ENCODE measurements at regions not wholly inside any gene's neighbourhood (a gene's known extent, or its start where the extent isn't known, plus 50 kb on each side); places are given as distances from the start of the nearest gene placed in this dataset.

DNA sequence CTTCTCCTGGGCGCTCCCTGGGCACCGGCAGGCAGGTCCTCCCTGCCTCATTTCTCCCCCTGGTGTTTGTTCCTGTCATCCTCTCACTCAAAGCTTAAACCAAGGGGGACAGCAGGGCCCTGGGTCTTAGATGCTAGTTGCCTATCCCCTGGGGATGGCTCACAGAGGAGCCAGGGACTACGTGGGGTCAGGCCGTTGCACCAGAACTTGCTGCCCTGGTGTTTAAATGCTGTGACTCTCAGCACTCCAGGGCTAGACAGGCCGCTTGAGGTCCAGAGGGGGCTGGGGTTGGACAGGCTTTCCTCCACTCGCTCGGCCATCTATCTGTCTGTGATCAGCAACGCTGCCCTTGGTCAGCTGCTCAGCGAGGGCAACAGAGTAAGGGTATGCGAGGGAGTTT is 340.3 kb downstream of the CXCL12 start:
- Histone ChIP-seq H3K4me1 (ENCODE audit: control insufficient read depth in 2 of 2, insufficient read depth in 1 of 2, low read depth in 1 of 2, low read length in 2 of 2) (peaks cover 0 to 20% of the 10 kb centered on the region in 2 donors), H3K9me3 (replicated peaks in 1 of 2; ENCODE audit: control insufficient read depth in 2 of 2, insufficient read depth in 1 of 2, low read depth in 1 of 2, low read length in 2 of 2) (no peaks in the 10 kb centered on the region), H4K8ac (ENCODE audit: low read depth, low read length) (no peak overlapping the region), H3K27ac (replicated peaks; ENCODE audit: low read length) (no peak overlapping the region), H3K18ac (ENCODE audit: low read length) (peak overlapping the region; percentile 62), H3K4ac (ENCODE audit: low read length) (no peak overlapping the region), H2AFZ (ENCODE audit: low read length) (no peak overlapping the region), H2BK5ac (ENCODE audit: low read length) (no peak overlapping the region), H3K27me3 (ENCODE audit: control insufficient read depth in 3 of 3, insufficient read depth in 3 of 3, low read depth in 1 of 3, low read length in 3 of 3) (no peaks in the 10 kb centered on the region), H3K79me1 (ENCODE audit: low read depth, low read length) (no peaks in the 10 kb centered on the region), H4K91ac (ENCODE audit: low read depth, low read length, poor library complexity) (no peak overlapping the region), H3K14ac (ENCODE audit: low read length) (no peak overlapping the region), H2BK15ac (ENCODE audit: low read length) (no peak overlapping the region), H3K4me3 (ENCODE audit: low read length in 2 of 2) (no peak overlapping the region), H3K4me2 (ENCODE audit: insufficient read depth, low read length, poor library complexity, severe bottlenecking) (no peak overlapping the region), H3K36me3 (replicated peaks in 1 of 2; ENCODE audit: control insufficient read depth in 2 of 2, insufficient read depth in 2 of 2, low read length in 2 of 2) (no peaks in the 10 kb centered on the region), H3K9ac (ENCODE audit: low read depth, low read length, poor library complexity) (no peak overlapping the region), H2BK120ac (ENCODE audit: low read depth, low read length) (no peak overlapping the region), H3K23ac (ENCODE audit: low read depth, low read length, poor library complexity) (no peak overlapping the region), H2AK5ac (ENCODE audit: low read depth, low read length) (no peak overlapping the region), H2BK12ac (ENCODE audit: low read length) (no peak overlapping the region)
- WGBS, 2 donors (ENCODE audit: extremely low coverage in 2 of 2, insufficient read length in 2 of 2, insufficient replicate concordance in 1 of 2): no CpG with 5 or more reads among the region's 10 CpGs
- DNase-seq (ENCODE audit: low spot score): no peak

DNA sequence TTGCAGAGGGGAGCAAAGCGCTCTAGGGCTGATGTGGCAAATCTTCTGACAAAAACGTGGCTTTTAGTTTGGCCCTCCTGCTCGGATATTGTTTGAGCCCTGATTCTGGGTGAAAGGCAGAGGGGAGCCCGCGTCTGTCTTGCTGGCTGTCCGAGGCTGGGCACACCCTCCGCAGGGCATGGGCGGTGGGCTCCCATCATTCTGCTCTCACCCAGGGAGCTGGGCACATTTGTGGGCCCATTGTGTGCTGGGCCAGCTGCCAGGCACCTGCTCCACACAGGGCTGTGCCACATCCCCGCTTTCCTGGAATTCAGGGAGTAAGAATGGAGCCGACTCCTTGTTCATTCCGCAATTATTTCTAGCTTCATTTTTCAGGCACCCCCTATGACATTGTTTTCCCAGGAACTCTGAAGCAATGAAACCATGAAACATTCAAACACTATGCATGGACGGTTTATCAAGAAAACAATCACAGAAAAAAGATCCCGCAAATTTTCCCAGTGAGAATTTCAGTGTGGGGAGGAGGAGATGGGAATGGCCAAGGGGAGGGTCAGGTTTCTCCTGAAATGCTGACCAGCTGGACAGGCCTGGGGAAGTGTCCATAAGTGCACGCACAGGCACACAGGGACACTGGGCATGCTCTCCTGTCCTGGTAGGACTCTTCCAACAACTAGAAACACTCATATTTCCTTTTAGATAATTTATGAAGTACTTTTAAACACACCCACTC is 341.1 kb downstream of the CXCL12 start:
- H3K4me1 ChIP-seq (ENCODE audit: control insufficient read depth in 2 of 2, insufficient read depth in 1 of 2, low read depth in 1 of 2, low read length in 2 of 2): peaks cover 0 to 20% of the 10 kb centered on the region in 2 donors
- H3K4ac ChIP-seq (ENCODE audit: low read length): no peak overlapping the region
- H3K23ac ChIP-seq (ENCODE audit: low read depth, low read length, poor library complexity): no peak overlapping the region
- no peak overlapping the region for H3K4me3 ChIP-seq (ENCODE audit: low read length in 2 of 2)
- H2BK120ac ChIP-seq (ENCODE audit: low read depth, low read length): no peak overlapping the region
- H3K27ac ChIP-seq (replicated peaks; ENCODE audit: low read length): no peak overlapping the region
- no peak overlapping the region for H4K8ac ChIP-seq (ENCODE audit: low read depth, low read length)
- H2AFZ ChIP-seq (ENCODE audit: low read length): no peak overlapping the region
- no peak overlapping the region for H2BK15ac ChIP-seq (ENCODE audit: low read length)
- no peak overlapping the region for H4K91ac ChIP-seq (ENCODE audit: low read depth, low read length, poor library complexity)
- no peak for DNase-seq (ENCODE audit: low spot score)
- WGBS, 2 donors (ENCODE audit: extremely low coverage in 2 of 2, insufficient read length in 2 of 2, insufficient replicate concordance in 1 of 2): no CpG with 5 or more reads among the region's 14 CpGs
- H3K4me2 ChIP-seq (ENCODE audit: insufficient read depth, low read length, poor library complexity, severe bottlenecking): no peak overlapping the region
- no peak overlapping the region for H2BK5ac ChIP-seq (ENCODE audit: low read length)
- H3K14ac ChIP-seq (ENCODE audit: low read length): no peak overlapping the region
- peak overlapping the region; percentile 62 for H3K18ac ChIP-seq (ENCODE audit: low read length)
- H2BK12ac ChIP-seq (ENCODE audit: low read length): no peak overlapping the region
- no peak overlapping the region for H3K9ac ChIP-seq (ENCODE audit: low read depth, low read length, poor library complexity)
- H2AK5ac ChIP-seq (ENCODE audit: low read depth, low read length): peak overlapping the region; percentile 40
- no peaks in the 10 kb centered on the region for H3K9me3 ChIP-seq (replicated peaks in 1 of 2; ENCODE audit: control insufficient read depth in 2 of 2, insufficient read depth in 1 of 2, low read depth in 1 of 2, low read length in 2 of 2)
- no peaks in the 10 kb centered on the region for H3K36me3 ChIP-seq (replicated peaks in 1 of 2; ENCODE audit: control insufficient read depth in 2 of 2, insufficient read depth in 2 of 2, low read length in 2 of 2)
- H3K27me3 ChIP-seq (ENCODE audit: control insufficient read depth in 3 of 3, insufficient read depth in 3 of 3, low read depth in 1 of 3, low read length in 3 of 3): no peaks in the 10 kb centered on the region
- no peaks in the 10 kb centered on the region for H3K79me1 ChIP-seq (ENCODE audit: low read depth, low read length)

- no peaks in the 10 kb centered on the region for H3K9me3 ChIP-seq (replicated peaks in 1 of 2; ENCODE audit: control insufficient read depth in 2 of 2, insufficient read depth in 1 of 2, low read depth in 1 of 2, low read length in 2 of 2)
- no peak overlapping the region for H2BK120ac ChIP-seq (ENCODE audit: low read depth, low read length)
- no peak overlapping the region for H2AK5ac ChIP-seq (ENCODE audit: low read depth, low read length)
- H3K27ac ChIP-seq (replicated peaks; ENCODE audit: low read length): no peak overlapping the region
- H2BK15ac ChIP-seq (ENCODE audit: low read length): no peak overlapping the region
- DNase-seq (ENCODE audit: low spot score): no peak
- no peak overlapping the region for H3K4me3 ChIP-seq (ENCODE audit: low read length in 2 of 2)
- H3K9ac ChIP-seq (ENCODE audit: low read depth, low read length, poor library complexity): no peak overlapping the region
- peaks cover 0 to 20% of the 10 kb centered on the region in 2 donors for H3K4me1 ChIP-seq (ENCODE audit: control insufficient read depth in 2 of 2, insufficient read depth in 1 of 2, low read depth in 1 of 2, low read length in 2 of 2)
- no peak overlapping the region for H2BK12ac ChIP-seq (ENCODE audit: low read length)
- no peak overlapping the region for H4K91ac ChIP-seq (ENCODE audit: low read depth, low read length, poor library complexity)
- no peaks in the 10 kb centered on the region for H3K27me3 ChIP-seq (ENCODE audit: control insufficient read depth in 3 of 3, insufficient read depth in 3 of 3, low read depth in 1 of 3, low read length in 3 of 3)
- H3K4ac ChIP-seq (ENCODE audit: low read length): no peak overlapping the region
- H3K18ac ChIP-seq (ENCODE audit: low read length): peak overlapping the region; percentile 62
- H3K4me2 ChIP-seq (ENCODE audit: insufficient read depth, low read length, poor library complexity, severe bottlenecking): no peak overlapping the region
- H4K8ac ChIP-seq (ENCODE audit: low read depth, low read length): no peak overlapping the region
- H2BK5ac ChIP-seq (ENCODE audit: low read length): no peak overlapping the region
- WGBS, 2 donors (ENCODE audit: extremely low coverage in 2 of 2, insufficient read length in 2 of 2, insufficient replicate concordance in 1 of 2): no CpG with 5 or more reads among the region's 9 CpGs
- H3K79me1 ChIP-seq (ENCODE audit: low read depth, low read length): no peaks in the 10 kb centered on the region
- H2AFZ ChIP-seq (ENCODE audit: low read length): no peak overlapping the region
- H3K14ac ChIP-seq (ENCODE audit: low read length): no peak overlapping the region
- no peak overlapping the region for H3K23ac ChIP-seq (ENCODE audit: low read depth, low read length, poor library complexity)
- no peaks in the 10 kb centered on the region for H3K36me3 ChIP-seq (replicated peaks in 1 of 2; ENCODE audit: control insufficient read depth in 2 of 2, insufficient read depth in 2 of 2, low read length in 2 of 2)
Measured at GRCh38 chr10:44042926-44043602, 341.8 kb downstream of the CXCL12 start.

- Histone ChIP-seq H3K14ac (ENCODE audit: low read length) (no peak overlapping the region), H2BK15ac (ENCODE audit: low read length) (no peak overlapping the region), H3K4me1 (ENCODE audit: control insufficient read depth in 2 of 2, insufficient read depth in 1 of 2, low read depth in 1 of 2, low read length in 2 of 2) (peaks cover 0 to 17% of the 10 kb centered on the region in 2 donors), H3K4me3 (ENCODE audit: low read length in 2 of 2) (no peak overlapping the region), H2AK5ac (ENCODE audit: low read depth, low read length) (no peak overlapping the region), H3K4ac (ENCODE audit: low read length) (no peak overlapping the region), H3K27ac (replicated peaks; ENCODE audit: low read length) (no peak overlapping the region), H3K23ac (ENCODE audit: low read depth, low read length, poor library complexity) (no peak overlapping the region), H2AFZ (ENCODE audit: low read length) (no peak overlapping the region), H2BK5ac (ENCODE audit: low read length) (no peak overlapping the region), H3K9ac (ENCODE audit: low read depth, low read length, poor library complexity) (no peak overlapping the region), H3K79me1 (ENCODE audit: low read depth, low read length) (no peaks in the 10 kb centered on the region), H3K27me3 (ENCODE audit: control insufficient read depth in 3 of 3, insufficient read depth in 3 of 3, low read depth in 1 of 3, low read length in 3 of 3) (no peaks in the 10 kb centered on the region), H3K18ac (ENCODE audit: low read length) (no peak overlapping the region), H3K9me3 (replicated peaks in 1 of 2; ENCODE audit: control insufficient read depth in 2 of 2, insufficient read depth in 1 of 2, low read depth in 1 of 2, low read length in 2 of 2) (no peaks in the 10 kb centered on the region), H2BK12ac (ENCODE audit: low read length) (no peak overlapping the region), H3K36me3 (replicated peaks in 1 of 2; ENCODE audit: control insufficient read depth in 2 of 2, insufficient read depth in 2 of 2, low read length in 2 of 2) (no peaks in the 10 kb centered on the region), H4K8ac (ENCODE audit: low read depth, low read length) (no peak overlapping the region), H4K91ac (ENCODE audit: low read depth, low read length, poor library complexity) (no peak overlapping the region), H3K4me2 (ENCODE audit: insufficient read depth, low read length, poor library complexity, severe bottlenecking) (no peak overlapping the region), H2BK120ac (ENCODE audit: low read depth, low read length) (no peak overlapping the region)
- no peak for DNase-seq (ENCODE audit: low spot score)
- WGBS, 2 donors (ENCODE audit: extremely low coverage in 2 of 2, insufficient read length in 2 of 2, insufficient replicate concordance in 1 of 2): no CpG with 5 or more reads among the region's 2 CpGs
Measured at GRCh38 chr10:44042075-44042770, 342.7 kb downstream of the CXCL12 start.
